Erythroblast (primary cell): ENCODE measurements at regions not wholly inside any gene's neighbourhood (a gene's known extent, or its start where the extent isn't known, plus 50 kb on each side); places are given as distances from the start of the nearest gene placed in this dataset.

ENCODE experiments used
- GATA1 ChIP-seq: IDR thresholded peaks from 2 replicates; pipeline ENCODE4 v1.6.1; 2011; ENCODE audit warnings: low read depth, mild to moderate bottlenecking, control low read depth, low read length, moderate library complexity
- POLR2A ChIP-seq: IDR thresholded peaks from 2 replicates; pipeline ENCODE4 v1.6.1; 2011; ENCODE audit warnings: mild to moderate bottlenecking, low read length

- TF ChIP-seq POLR2A (no peak), GATA1 (no peak)
These were observed 894.4 kb upstream of the NXPH2 start for GRCh38 chr2:139674577-139674976.
